ENCODE measurements at regions not wholly inside any gene's neighbourhood (a gene's known extent, or its start where the extent isn't known, plus 50 kb on each side); places are given as distances from the start of the nearest gene placed in this dataset.

GRCh38 chr16:86899757-86900156 is 321.4 kb downstream of the FOXL1 start:
- Histone ChIP-seq H3K36me3 (no peaks in the 10 kb centered on the region), H3K4me3 (ENCODE audit: low read depth in 1 of 2, low read length in 1 of 2) (no peak overlapping the region), H3K4me1 (ENCODE audit: control insufficient read depth in 1 of 2, insufficient read depth in 1 of 2, low read depth in 1 of 2, low read length in 1 of 2) (no peaks in the 10 kb centered on the region), H3K27ac (no peak overlapping the region), H3K9me3 (no peaks in the 10 kb centered on the region), H3K27me3 (peaks cover 13% of the 10 kb centered on the region)
- TF ChIP-seq CTCF (IDR thresholded peaks at IDR 0.05): no peak

GRCh38 chr16:86901483-86901882 is 323.1 kb downstream of the FOXL1 start:
- Histone ChIP-seq H3K9me3 (no peaks in the 10 kb centered on the region), H3K27me3 (peaks cover 11% of the 10 kb centered on the region), H3K27ac (no peak overlapping the region), H3K36me3 (no peaks in the 10 kb centered on the region), H3K4me1 (ENCODE audit: control insufficient read depth in 1 of 2, insufficient read depth in 1 of 2, low read depth in 1 of 2, low read length in 1 of 2) (no peaks in the 10 kb centered on the region), H3K4me3 (ENCODE audit: low read depth in 1 of 2, low read length in 1 of 2) (no peak overlapping the region)
- no peak for TF ChIP-seq CTCF (IDR thresholded peaks at IDR 0.05)

- Histone ChIP-seq H3K27me3 (peaks cover 12% of the 10 kb centered on the region), H3K36me3 (no peaks in the 10 kb centered on the region), H3K4me3 (ENCODE audit: low read depth in 1 of 2, low read length in 1 of 2) (no peak overlapping the region), H3K9me3 (no peaks in the 10 kb centered on the region), H3K27ac (no peak overlapping the region), H3K4me1 (ENCODE audit: control insufficient read depth in 1 of 2, insufficient read depth in 1 of 2, low read depth in 1 of 2, low read length in 1 of 2) (no peaks in the 10 kb centered on the region)
- no peak for TF ChIP-seq CTCF (IDR thresholded peaks at IDR 0.05)
These were observed 324.3 kb downstream of the FOXL1 start for GRCh38 chr16:86902656-86903001.

GRCh38 chr16:86903068-86903467 is 324.7 kb downstream of the FOXL1 start:
- H3K4me3 ChIP-seq (ENCODE audit: low read depth in 1 of 2, low read length in 1 of 2): no peak overlapping the region
- no peak overlapping the region for H3K27ac ChIP-seq
- H3K4me1 ChIP-seq (ENCODE audit: control insufficient read depth in 1 of 2, insufficient read depth in 1 of 2, low read depth in 1 of 2, low read length in 1 of 2): no peaks in the 10 kb centered on the region
- TF ChIP-seq CTCF (IDR thresholded peaks at IDR 0.05): no peak
- no peaks in the 10 kb centered on the region for H3K9me3 ChIP-seq
- no peaks in the 10 kb centered on the region for H3K36me3 ChIP-seq
- peaks cover 16% of the 10 kb centered on the region for H3K27me3 ChIP-seq

DNA sequence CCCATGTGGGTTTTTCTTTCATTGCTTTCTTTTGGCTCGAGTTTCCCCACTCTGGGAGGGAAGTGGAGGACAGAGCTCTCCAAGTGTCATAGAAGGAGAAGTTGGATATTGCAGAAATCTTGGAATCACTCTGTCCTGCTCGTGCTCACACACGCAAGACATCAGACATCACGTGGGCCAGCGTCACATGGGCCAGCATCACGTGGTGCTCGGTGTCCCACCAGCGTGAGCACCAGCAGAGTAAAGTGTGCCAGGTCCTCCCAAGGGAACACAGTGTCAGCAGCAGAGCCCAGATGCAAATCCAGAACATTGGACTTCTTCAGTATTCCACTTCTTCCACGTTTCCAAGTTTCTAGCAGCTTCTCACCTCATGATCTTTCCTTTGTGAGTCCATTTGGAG is 327.0 kb downstream of the FOXL1 start:
- peaks cover 26% of the 10 kb centered on the region for H3K27me3 ChIP-seq
- H3K27ac ChIP-seq: no peak overlapping the region
- H3K4me3 ChIP-seq (ENCODE audit: low read depth in 1 of 2, low read length in 1 of 2): no peak overlapping the region
- no peak for TF ChIP-seq CTCF (IDR thresholded peaks at IDR 0.05)
- no peaks in the 10 kb centered on the region for H3K36me3 ChIP-seq
- H3K9me3 ChIP-seq: no peaks in the 10 kb centered on the region
- no peaks in the 10 kb centered on the region for H3K4me1 ChIP-seq (ENCODE audit: control insufficient read depth in 1 of 2, insufficient read depth in 1 of 2, low read depth in 1 of 2, low read length in 1 of 2)

DNA sequence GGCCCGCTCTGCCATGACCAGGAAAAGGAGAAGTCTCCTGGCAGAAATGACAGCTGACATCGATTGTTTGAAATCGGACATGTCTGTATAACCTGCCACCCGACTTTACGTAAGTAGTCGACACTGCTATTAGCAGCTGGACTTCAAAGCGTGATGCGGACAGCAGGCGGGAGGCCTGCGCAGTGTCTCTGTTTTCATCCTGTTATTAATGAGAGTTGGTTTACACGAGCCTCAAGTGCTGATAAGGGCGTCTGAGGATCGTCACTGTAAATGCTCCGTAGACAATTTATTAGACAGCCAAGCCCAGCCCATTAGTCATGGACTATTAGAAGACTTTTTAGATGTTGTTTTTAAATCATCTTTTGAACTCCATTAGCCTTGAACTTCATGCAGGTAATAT is 328.3 kb downstream of the FOXL1 start:
- Histone ChIP-seq H3K27ac (no peak overlapping the region), H3K4me1 (ENCODE audit: control insufficient read depth in 1 of 2, insufficient read depth in 1 of 2, low read depth in 1 of 2, low read length in 1 of 2) (no peaks in the 10 kb centered on the region), H3K27me3 (peaks cover 26% of the 10 kb centered on the region), H3K9me3 (no peaks in the 10 kb centered on the region), H3K36me3 (no peaks in the 10 kb centered on the region), H3K4me3 (ENCODE audit: low read depth in 1 of 2, low read length in 1 of 2) (no peak overlapping the region)
- TF ChIP-seq CTCF (IDR thresholded peaks at IDR 0.05): no peak

Measured in neutrophil (primary cell).